ENCODE measurements at regions not wholly inside any gene's neighbourhood (a gene's known extent, or its start where the extent isn't known, plus 50 kb on each side); places are given as distances from the start of the nearest gene placed in this dataset.
"Not testable (repeated sequence)": the region's sequence is repeated elsewhere in the genome, so short reads cannot be mapped to it uniquely, and the experiment has no call there.

- DNase-seq, result no peak
These were observed 114.5 kb upstream of the LYPLAL1 start for GRCh38 chr1:219058891-219059820.

GRCh38 chr1:219060798-219061197 is 112.9 kb upstream of the LYPLAL1 start:
- no peak for DNase-seq

- DNase-seq, result no peak
These were observed 111.5 kb upstream of the LYPLAL1 start for GRCh38 chr1:219062161-219062560.

GRCh38 chr1:219066098-219066497 is 107.6 kb upstream of the LYPLAL1 start:
- no peak for DNase-seq

GRCh38 chr1:219066631-219067349 is 106.9 kb upstream of the LYPLAL1 start:
- peak; percentile 68 for DNase-seq

- no peak for DNase-seq
These were observed 106.3 kb upstream of the LYPLAL1 start for GRCh38 chr1:219067350-219067712.

- DNase-seq, result not testable (repeated sequence)
These were observed 103.3 kb upstream of the LYPLAL1 start for GRCh38 chr1:219070395-219070794.

GRCh38 chr1:219071209-219071608 is 102.5 kb upstream of the LYPLAL1 start:
- DNase-seq, result no peak

GRCh38 chr1:219072329-219072728 is 101.3 kb upstream of the LYPLAL1 start:
- no peak for DNase-seq

- DNase-seq, result no peak
These were observed 99.5 kb upstream of the LYPLAL1 start for GRCh38 chr1:219074084-219074728.

GRCh38 chr1:219075121-219075879 is 98.4 kb upstream of the LYPLAL1 start:
- peak; percentile 71 for DNase-seq

- no peak for DNase-seq
These were observed 97.2 kb upstream of the LYPLAL1 start for GRCh38 chr1:219076326-219076937.

- not testable (repeated sequence) for DNase-seq
These were observed 95.9 kb upstream of the LYPLAL1 start for GRCh38 chr1:219077767-219078166.

GRCh38 chr1:219081943-219082925 is 91.4 kb upstream of the LYPLAL1 start:
- DNase-seq, result no peak

GRCh38 chr1:219083631-219084030 is 90.0 kb upstream of the LYPLAL1 start:
- DNase-seq, result no peak

- DNase-seq, result no peak
These were observed 88.6 kb upstream of the LYPLAL1 start for GRCh38 chr1:219085082-219085481.

GRCh38 chr1:219085988-219086387 is 87.7 kb upstream of the LYPLAL1 start:
- DNase-seq, result no peak

GRCh38 chr1:219086956-219087469 is 86.7 kb upstream of the LYPLAL1 start:
- no peak for DNase-seq

GRCh38 chr1:219088778-219089557 is 84.7 kb upstream of the LYPLAL1 start:
- DNase-seq, result no peak

All from tongue (tissue), 1 donor.